ENCODE measurements at regions not wholly inside any gene's neighbourhood (a gene's known extent, or its start where the extent isn't known, plus 50 kb on each side); places are given as distances from the start of the nearest gene placed in this dataset.

DNA sequence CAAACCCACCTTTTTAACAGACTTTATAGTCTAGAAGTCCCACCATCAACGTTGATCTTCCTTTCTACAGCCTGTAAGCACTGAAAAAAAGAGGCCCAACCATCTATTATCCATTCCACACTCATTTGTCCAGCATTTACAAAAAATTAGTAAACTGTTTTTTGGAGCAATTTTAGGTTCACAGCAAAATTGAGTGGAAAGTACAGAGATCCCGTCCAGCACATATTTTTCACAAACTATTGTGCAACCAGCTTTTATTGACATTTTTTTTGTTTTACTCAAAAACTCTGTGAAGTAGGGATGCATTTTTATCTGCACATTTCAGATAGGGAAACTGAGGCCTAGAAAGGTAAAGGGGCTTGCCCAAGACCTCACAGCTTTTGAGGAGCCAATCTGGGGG lies 68.6 kb downstream of the TNP1 start:
- TF ChIP-seq CTCF (conservative IDR thresholded peaks at IDR 0.05; ENCODE audit: low read depth, low read length) (no peak), EZH2 (IDR thresholded peaks at IDR 0.05; ENCODE audit: borderline replicate concordance, low read depth, low read length, poor library complexity, severe bottlenecking) (no peak)

All from A673 (cell line).